Mononuclear cell (primary cell): ENCODE measurements at regions not wholly inside any gene's neighbourhood (a gene's known extent, or its start where the extent isn't known, plus 50 kb on each side); places are given as distances from the start of the nearest gene placed in this dataset.

Experiments
- H3K27me3 ChIP-seq: 2 replicates; pipeline ENCODE4 v1.6.0; 2011; ENCODE audit warnings: low read length, control low read depth; ENCODE audit not compliant: insufficient read depth
- H3K4me1 ChIP-seq: 2 replicates; pipeline ENCODE4 v1.5.1; 2011; ENCODE audit warnings: mild to moderate bottlenecking, low read length, control low read depth; ENCODE audit not compliant: insufficient read depth
- H3K4me3 ChIP-seq: 2 replicates; pipeline ENCODE4 v1.5.1; 2011; ENCODE audit warnings: mild to moderate bottlenecking, low read length, moderate library complexity
- H3K9me3 ChIP-seq: 2 replicates; pipeline ENCODE4 v1.5.1; 2011; ENCODE audit warnings: low read depth, mild to moderate bottlenecking, control low read depth, low read length

DNA sequence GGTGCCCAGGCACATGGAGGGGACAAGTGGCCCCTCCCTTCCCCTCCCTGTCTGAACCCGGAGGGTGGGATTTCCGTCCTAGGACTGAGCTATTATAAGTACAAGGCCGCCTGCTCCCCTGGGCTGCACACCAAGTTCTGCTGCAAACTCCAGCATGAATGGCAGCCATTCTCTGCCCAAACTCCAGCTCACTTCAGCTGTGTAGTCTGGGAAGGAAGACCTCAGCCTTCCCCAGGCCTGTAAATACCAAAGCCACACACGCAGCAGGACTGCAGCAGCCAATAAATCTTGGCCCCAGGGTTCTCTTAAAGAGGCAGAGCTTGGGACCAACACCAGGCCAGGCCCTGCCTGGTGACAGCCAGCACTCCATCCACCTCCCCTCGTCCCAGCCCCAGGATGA, 291.3 kb upstream of the ZMIZ1 start:
- H3K9me3 ChIP-seq = no peaks in the 10 kb centered on the region
- no peak overlapping the region for H3K4me3 ChIP-seq
- no peaks in the 10 kb centered on the region for H3K27me3 ChIP-seq
- no peaks in the 10 kb centered on the region for H3K4me1 ChIP-seq

DNA sequence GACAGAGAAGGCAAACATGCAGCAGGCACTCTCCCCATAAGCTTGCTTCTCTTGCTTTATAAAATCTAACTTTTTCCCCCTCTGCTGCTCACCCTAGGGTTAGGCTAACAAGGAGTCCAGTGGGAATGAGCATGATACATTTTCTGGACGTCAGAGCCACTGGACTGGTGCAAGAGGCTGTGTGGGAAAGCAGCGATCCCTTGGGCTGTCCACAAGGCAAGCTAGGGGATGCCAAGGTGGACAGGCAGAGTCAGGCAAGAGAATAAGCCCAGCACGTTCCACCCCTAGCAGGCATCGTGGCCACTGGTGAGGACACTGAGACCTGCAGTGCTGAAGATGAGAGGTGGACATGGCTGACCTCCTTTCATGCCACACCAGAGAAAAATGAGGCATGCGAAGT, 290.9 kb upstream of the ZMIZ1 start:
- Histone ChIP-seq H3K4me1 (no peaks in the 10 kb centered on the region), H3K9me3 (no peaks in the 10 kb centered on the region), H3K27me3 (no peaks in the 10 kb centered on the region), H3K4me3 (no peak overlapping the region)

DNA sequence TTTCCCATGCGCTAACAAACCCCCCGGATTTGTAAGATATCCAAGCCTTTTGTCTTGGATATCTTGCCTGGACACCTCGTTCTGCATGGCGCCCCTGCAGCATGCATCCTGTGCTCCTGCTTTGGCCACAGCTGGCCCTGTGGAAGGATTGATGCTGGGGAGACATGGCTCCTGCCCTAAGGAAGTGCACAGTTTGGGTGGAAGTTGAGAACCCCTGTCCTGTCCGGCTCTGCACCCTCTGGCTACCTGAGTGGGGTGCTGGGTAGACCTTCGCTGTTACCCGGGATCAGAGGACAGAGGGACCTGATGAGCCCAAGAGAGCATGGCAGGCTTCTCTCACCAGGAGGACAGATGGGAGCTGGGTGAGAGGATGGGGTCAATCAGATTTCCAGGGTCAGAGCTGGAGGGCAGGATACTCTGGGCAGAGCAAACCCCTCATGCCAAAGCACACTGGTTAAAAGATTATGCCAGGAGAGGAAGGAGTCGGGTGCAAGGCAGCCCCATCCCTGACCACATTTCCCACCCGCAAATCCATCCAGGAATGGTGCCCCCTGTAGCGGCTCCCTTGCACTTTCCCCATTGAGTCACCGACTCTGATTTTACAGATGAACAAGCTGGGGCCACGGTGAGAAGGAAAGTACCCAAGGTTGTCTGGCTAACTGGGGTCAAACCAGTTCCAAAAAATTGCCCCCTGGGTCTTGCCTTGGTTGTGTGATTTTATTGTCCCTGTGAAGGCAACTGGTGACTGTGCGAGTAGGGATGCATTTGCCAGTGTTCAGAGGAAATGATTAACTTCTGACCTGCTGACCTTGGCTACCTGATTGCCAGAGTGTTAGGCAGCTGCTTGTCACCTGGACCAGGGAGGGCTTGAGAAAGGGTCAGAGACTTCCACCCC, 290.1 kb upstream of the ZMIZ1 start:
- Histone ChIP-seq H3K27me3 (no peaks in the 10 kb centered on the region), H3K9me3 (no peaks in the 10 kb centered on the region), H3K4me3 (no peak overlapping the region), H3K4me1 (no peaks in the 10 kb centered on the region)

DNA sequence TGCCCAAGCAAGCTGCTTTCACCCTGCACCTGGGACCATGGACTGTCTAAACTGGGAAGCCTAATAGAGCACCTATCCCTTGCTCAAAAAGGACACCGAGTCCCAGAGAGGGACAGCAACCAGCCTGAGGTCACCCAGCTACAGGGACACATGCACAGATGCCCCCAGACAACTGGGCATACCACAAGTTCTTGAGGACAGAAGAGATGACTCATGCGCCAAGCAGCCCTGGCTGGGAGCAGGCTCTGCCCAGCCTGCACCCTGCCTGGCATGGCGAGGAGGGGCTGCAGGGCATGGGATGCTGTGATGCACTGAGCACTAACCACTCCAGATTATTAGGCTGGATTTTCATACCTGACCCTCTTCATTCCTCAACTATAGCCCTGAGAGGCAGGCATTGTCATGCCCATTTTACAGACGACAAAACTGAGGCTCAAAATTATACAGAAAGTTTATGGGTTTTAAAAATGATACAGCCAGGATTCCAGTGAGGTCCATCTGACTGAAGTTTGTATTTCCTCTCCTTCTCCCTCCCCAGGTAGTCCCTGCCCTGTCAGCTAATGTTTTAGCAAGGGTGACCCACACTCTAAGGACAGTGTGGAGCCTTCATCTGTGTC, 289.3 kb upstream of the ZMIZ1 start:
- Histone ChIP-seq H3K9me3 (no peaks in the 10 kb centered on the region), H3K27me3 (no peaks in the 10 kb centered on the region), H3K4me1 (no peaks in the 10 kb centered on the region), H3K4me3 (no peak overlapping the region)

DNA sequence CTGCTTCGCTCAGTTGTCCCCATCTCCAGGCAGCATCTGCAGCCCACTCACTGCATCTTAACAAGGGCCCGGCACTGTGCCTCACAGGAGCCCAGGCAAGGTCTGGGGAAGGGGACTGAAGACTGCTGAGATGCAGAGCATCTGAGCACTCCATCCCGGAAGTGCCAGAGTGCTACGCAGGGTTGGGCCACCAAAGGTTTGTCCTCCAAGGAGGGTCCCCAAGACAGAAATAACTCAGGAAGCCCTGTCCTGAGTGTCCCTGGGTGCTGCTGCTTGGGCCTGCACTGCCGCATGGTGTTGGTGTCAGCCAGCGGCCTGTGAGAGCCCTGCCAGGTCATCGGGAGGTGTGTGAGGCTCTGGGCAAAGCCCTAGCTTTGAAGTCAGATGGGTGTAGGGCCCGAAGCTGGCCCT, 288.2 kb upstream of the ZMIZ1 start:
- H3K4me1 ChIP-seq = no peaks in the 10 kb centered on the region

DNA sequence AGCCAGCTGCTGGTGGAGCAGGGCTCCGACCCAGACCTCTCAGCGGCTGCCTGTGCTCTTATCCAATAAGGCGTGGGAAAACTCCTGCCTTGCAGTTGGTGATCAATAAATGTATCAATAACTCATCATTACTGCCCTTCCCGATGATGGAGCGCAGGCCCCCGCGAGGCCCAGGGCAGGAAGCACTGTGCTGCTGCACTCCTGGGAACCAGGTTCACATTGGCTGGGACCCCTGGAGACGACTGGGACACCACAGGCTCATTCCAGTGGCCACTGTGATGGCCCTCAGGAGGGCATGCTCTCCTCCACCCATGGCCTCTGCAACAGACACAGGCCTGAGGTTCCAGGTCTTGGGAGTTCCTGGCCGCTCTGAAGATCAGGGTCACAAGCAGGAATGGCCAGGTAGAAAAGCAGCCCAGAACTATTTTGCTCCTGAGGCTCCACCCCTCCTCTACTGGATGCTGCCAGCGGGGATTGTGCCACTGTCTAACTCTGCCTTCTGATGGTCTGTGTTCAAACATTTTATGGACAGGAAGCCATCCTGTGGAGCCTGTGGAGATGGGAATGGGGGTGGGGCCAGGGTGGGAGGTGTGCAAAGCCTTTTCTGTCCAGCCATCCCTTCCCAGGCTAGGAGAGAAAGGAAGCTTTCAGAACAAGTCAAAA, 287.4 kb upstream of the ZMIZ1 start:
- H3K4me3 ChIP-seq = no peak overlapping the region
- H3K9me3 ChIP-seq = no peaks in the 10 kb centered on the region
- H3K4me1 ChIP-seq = no peaks in the 10 kb centered on the region
- no peaks in the 10 kb centered on the region for H3K27me3 ChIP-seq

More for the DNA sequence above, 288.2 kb upstream of the ZMIZ1 start:
- no peak overlapping the region for H3K4me3 ChIP-seq
- no peaks in the 10 kb centered on the region for H3K9me3 ChIP-seq
- H3K27me3 ChIP-seq = no peaks in the 10 kb centered on the region

- Histone ChIP-seq H3K27me3 (no peaks in the 10 kb centered on the region), H3K4me1 (no peaks in the 10 kb centered on the region), H3K4me3 (no peak overlapping the region), H3K9me3 (no peaks in the 10 kb centered on the region)
These were observed 286.8 kb upstream of the ZMIZ1 start for GRCh38 chr10:78781991-78782390.

DNA sequence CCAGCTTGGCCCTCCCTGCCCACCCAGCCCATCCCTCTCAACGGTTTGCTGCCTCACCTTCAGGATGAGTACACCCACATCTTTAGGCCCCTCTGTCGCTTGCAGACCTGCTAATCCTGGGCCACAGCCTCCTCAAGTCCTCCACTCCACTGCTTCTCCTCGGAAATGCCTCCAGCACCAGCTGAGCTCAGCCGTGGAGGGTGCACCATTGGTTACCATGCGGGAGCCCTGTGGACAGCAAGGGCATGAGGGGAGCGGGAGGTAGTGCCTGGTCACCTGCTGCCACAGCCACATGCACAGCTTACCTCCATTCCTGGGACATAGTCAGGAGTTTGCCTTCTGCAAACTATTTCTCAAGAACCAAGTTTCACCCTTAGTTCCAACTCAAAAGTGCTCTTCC, 286.3 kb upstream of the ZMIZ1 start:
- Histone ChIP-seq H3K27me3 (no peaks in the 10 kb centered on the region), H3K9me3 (no peaks in the 10 kb centered on the region), H3K4me3 (no peak overlapping the region), H3K4me1 (no peaks in the 10 kb centered on the region)

DNA sequence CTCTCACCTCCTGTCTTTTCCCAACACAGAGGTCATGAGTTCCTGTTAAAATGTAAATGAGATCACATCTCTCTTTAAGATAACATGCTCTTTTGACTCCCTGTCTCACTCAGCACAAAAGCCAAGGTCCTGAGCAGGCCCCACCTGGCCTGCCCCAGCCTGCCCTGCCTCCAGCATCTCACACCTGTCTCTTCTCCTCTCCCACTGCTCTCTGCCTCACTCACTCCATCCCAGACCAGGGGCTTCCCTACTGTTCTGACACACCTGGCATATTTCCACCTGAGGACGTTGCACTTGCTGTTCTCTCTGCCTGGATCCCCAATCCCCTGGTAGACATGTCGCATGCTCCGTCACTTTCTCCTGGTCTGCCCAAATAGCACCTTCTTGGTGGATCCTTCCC, 285.0 kb upstream of the ZMIZ1 start:
- Histone ChIP-seq H3K4me1 (no peaks in the 10 kb centered on the region), H3K27me3 (peaks cover 4% of the 10 kb centered on the region), H3K4me3 (no peak overlapping the region), H3K9me3 (no peaks in the 10 kb centered on the region)

- Histone ChIP-seq H3K27me3 (peaks cover 10% of the 10 kb centered on the region), H3K4me3 (no peak overlapping the region), H3K4me1 (no peaks in the 10 kb centered on the region), H3K9me3 (no peaks in the 10 kb centered on the region)
These were observed 284.2 kb upstream of the ZMIZ1 start for GRCh38 chr10:78784546-78784945.

GRCh38 chr10:78785066-78785465, 283.7 kb upstream of the ZMIZ1 start:
- Histone ChIP-seq H3K4me1 (no peaks in the 10 kb centered on the region), H3K4me3 (no peak overlapping the region), H3K9me3 (no peaks in the 10 kb centered on the region), H3K27me3 (peaks cover 12% of the 10 kb centered on the region)

- H3K9me3 ChIP-seq = no peaks in the 10 kb centered on the region
- no peak overlapping the region for H3K4me3 ChIP-seq
- H3K4me1 ChIP-seq = no peaks in the 10 kb centered on the region
- H3K27me3 ChIP-seq = peaks cover 12% of the 10 kb centered on the region
These were observed 282.8 kb upstream of the ZMIZ1 start for GRCh38 chr10:78785991-78786390.

GRCh38 chr10:78787125-78787524, 281.6 kb upstream of the ZMIZ1 start:
- Histone ChIP-seq H3K9me3 (no peaks in the 10 kb centered on the region), H3K27me3 (peaks cover 12% of the 10 kb centered on the region), H3K4me3 (no peak overlapping the region), H3K4me1 (no peaks in the 10 kb centered on the region)

- H3K4me1 ChIP-seq = no peaks in the 10 kb centered on the region
- H3K9me3 ChIP-seq = no peaks in the 10 kb centered on the region
- H3K27me3 ChIP-seq = no peaks in the 10 kb centered on the region
- no peak overlapping the region for H3K4me3 ChIP-seq
These were observed 273.9 kb upstream of the ZMIZ1 start for GRCh38 chr10:78794736-78795455.
